Stimulated activated CD4-positive, alpha-beta T cell treated with anti-CD3 and anti-CD28 coated beads, TNF-alpha, amount 100 ng/mL, for 4 hours (primary cell): ENCODE measurements at regions not wholly inside any gene's neighbourhood (a gene's known extent, or its start where the extent isn't known, plus 50 kb on each side); places are given as distances from the start of the nearest gene placed in this dataset.

ENCODE experiments used
- DNase-seq, 3 experiments: peaks; one replicate each; pipeline ENCODE4 v3.0.0-alpha.2; 2020; ENCODE audit warnings: low read depth in 3 of 3

DNA sequence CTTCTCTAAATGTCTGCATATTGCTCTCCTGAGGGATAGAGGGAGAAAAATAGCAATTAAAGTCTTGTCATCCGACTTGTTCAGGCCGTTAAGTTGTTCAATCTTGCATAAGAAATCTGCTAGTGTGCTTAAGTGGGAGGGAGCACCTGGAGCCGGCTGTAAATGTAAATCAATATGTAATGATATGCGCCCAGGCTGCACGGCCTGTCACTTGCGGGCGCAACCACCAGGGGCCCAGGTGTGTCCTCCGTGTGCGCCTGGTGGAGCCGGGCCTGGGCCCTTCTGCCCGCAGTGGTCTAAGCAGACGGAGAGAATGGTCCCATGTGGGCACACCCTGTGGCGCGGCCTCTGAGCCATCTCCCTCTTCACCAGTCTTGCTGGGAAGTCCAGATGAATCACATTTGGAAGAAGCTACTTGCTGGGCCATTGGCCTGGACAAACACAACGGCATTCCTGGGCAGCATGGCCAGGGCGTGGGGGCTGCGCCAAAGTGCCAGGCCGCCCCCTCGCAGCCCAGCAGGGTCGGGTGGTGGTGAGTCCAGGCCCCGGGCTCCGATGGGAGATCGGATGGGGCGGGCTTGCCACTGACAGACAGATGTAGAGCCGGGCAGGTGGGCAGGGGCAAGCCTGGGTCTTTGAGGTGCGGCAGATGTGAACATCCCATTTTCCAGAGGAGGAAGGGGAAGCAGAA, 193.3 kb upstream of the C14orf180 start:
- DNase-seq = no peak

DNA sequence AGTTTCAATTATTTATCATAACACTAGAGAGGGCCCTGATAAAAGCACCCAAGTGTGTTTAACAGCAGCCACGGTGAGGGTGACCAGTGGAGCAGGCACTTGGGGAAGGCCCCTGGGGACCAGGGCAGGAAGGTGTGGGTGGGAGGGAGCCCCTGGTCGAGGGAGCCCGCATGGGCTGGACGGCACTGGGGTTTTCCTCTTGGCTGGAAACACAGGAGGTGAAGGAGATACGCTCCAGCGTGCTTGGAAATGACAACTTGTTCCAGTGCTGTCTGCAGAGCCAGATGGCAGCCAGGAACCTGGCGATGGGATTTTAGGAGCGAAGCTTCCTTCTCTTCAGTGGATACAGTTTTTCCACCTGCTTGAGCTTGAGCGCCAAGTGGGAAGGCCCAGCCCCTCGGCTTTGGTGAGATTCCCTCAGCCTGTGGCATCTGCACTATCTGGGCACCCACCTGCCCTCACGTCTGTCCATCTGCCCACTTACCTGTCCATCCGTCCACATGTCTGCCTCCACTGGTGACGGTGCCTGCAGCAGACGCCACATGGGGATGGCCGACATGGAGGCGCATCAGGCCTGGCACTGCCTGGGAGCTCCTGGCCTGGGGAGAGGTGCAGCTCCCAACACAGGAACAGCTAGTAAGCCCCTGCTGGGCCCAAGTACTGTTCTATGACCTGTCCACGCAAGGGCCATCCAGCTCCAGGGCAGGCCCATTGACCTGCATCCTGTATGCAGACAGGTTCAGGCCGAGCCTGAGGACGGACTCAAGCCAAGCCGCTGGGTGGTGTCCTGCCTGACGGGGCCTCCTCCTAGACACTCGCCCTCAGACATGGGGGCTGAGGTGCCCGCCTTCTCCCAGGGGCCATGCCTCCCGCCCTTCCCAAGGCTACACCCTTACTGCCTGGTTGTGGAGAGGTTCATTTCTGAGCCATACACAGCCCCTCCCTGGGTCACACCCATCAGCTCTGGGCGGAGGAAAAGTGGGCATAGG, 192.2 kb upstream of the C14orf180 start:
- no peak for DNase-seq

DNA sequence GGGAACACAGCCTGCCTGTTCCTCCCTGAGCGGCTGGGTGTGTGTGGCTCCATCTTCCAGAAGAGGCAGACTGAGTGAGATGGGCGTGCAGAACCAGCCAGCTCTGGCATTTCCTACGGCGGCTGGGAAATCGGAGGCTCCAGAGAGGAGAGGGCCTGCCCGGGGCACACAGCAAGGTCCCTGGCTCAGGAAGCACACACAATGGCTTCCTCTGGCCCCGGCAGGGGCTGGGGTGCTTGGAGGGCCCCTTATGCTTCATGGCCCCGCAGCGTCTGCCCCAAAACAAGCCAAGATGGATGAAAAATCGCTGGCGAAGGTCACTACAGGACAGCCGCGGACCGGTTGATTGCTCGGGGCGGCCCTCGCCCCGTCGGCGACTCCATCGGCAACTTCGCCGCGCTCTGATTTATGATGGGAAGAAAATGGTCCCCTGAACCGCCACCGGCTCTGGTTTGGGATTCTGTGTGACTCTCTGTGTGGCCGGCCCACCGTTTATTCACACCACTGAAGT, 191.5 kb upstream of the C14orf180 start:
- no peak for DNase-seq

DNA sequence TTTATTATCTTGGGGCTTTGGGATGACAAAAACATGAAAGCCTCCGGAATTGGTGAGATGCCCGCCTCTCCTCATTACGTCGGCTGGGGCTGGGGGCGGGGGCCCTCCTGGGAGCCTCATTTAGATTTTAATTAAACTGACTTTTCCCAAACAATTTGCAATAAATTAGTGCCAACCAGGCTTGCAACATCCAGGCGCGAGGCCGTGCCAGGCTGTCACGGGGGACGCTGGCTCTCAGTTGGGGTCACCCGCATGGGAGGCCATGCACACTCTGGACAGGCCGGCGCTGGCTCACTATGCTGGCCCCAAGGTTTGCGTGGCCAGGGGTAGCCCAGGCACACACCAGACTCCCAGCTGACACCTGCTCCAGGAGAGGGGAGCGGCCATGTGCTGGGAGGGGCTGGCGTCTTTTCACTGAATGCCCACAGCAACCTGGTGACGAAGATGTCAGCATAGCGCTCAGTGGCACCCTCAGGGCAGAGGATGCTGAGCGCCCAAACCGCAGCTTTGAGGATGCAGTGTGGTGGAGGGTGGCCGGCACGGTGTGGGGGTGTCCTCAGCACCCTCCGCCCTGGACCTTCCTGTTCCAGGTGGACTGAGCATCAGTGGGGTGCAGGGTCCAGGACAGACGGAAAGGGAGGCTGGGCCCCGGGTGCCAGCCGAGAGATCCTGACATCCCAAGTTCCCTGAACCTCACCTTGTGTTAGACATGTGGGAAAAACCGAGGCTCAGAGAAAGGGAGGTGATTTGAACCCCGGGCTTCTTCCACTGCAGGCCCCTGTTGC, 190.8 kb upstream of the C14orf180 start:
- no peak for DNase-seq

DNA sequence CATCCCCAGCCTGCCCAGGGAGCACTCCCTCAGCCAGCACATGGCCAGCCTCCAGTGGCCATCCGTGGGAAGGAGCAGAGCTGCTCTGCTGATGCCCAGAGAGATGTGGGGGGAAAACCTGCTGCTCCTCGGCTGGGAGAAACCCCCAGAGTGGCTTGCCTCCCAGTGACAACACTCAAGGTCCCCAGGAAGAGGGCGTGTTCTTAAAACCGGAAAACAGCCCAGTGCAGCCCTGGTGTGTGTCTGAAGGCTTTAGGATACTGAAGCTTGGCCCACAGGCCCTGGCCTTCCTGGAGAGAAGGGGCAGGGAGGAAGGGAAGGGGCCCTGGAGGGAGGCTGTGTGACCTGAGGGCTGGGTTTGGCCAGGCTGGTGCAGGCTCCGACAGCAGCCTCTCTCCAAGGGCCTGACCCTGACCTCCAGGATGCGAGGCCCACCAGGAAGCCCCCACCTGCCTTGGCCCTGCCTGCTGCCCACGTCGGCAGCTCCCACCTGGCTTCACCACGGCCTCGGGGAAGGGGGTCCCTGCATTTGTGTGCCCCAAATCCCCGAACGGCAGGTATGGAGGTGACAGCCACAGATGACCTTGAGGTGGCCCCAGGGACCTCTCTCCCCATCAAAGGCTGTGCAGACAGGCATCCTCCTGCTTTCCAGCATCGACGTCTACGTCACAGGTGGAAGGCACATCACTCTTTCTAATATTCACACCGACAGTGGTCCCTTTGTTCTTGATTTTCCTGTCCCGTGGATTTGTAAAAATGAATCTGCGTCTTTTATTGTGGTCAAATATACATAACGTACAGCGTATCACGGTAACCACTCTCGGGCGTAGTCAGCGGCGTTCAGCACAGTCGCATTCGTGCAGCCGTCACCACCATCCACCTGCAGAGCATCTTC, 190.0 kb upstream of the C14orf180 start:
- DNase-seq = no peak

DNA sequence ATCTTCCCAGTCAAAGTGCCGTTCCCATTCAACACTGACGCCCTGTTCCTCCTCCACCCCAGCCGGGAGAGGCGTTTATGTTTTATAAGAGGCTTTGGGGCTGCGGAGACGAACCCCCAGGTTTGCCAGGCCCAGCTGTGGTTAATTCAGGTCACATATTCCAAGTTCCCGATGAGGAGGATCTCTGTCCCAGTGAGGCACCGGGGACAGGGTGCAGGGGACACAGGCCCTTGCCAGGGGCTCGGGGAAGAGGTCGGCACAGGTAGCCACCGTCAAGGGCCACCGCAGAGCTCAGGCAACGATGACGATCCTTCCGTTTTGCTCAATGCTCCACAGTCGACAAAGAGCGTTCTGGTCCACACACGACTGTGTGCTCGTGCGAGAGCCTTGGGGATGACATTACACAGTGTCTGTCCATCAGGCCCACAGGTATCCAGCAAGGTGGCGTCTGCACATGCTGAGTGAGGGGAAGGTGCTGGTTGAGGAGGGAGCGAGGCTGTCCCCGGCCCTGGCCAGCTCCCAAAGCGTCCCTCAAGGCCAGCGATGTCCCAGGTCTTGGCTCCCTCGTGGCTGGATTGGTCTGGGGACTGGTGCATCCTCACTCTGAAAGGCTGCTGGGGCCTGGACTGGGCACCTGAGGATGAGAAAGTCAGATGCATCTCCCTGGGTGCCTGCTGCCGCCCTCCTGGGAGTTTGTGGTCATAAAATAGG, 189.2 kb upstream of the C14orf180 start:
- no peak for DNase-seq

GRCh38 chr14:104390941-104391901, 188.3 kb upstream of the C14orf180 start:
- DNase-seq = no peak

GRCh38 chr14:104392001-104392395, 187.6 kb upstream of the C14orf180 start:
- no peak for DNase-seq

- no peak for DNase-seq
Measured at GRCh38 chr14:104392396-104393198, 187.0 kb upstream of the C14orf180 start.

DNA sequence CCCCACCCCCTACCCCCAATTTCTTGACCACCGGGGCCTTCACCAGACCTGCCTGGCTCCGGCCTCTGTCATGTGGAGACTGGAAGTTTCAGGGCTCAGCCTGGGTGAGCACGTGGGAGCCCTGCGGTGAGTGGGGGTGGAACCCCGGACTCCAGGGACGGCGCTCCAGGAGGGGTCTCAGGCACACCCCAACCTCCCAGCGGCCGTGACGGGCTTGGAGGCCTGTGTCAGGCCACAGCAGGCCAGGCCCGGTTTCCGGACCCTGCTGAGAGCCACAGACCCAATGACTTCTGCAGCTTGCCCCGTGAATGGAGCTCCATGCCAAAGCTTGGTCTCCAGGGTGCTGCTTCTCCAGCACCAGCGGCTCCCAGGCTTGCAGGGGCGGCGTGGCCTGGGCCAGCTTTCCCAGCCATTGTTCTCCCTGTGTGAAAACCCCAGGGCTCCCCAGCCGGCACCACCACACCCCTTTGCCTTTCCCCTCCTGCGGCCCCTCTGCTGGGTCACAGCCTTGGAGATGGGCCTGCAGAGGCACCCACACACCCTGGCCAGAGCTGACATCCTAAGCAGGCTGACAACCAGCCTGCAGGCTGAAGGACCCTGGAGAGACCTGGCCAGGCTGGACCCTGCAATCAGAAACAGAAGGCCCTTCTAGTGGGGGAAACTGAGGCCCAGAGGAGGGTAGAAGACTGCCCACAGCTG, 186.2 kb upstream of the C14orf180 start:
- no peak for DNase-seq

GRCh38 chr14:104393898-104394381, 185.6 kb upstream of the C14orf180 start:
- peak in 1 of 3 experiments; percentile 37 for DNase-seq

DNA sequence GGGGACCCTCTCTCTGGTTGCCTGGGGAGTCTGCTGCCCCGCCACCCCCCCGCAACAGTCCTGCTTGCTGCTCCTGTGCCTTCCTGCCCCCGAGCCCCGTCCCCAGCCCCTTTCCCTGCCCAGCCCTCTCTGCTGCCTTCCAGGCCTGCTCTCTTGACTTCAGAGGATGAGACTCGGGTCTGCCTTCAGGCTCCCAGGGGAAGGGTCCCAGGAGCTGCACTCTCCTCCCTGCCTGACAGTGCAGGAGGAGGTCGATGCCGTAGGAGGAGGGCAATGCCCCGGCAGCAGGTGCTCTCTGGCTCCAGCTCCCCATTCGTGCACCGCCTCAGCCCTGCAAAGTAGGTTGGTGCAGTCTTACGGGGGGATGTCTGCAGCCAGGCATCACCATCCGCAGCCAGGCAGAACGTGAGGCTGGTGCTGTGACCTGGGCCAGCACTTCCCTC, 185.1 kb upstream of the C14orf180 start:
- DNase-seq = no peak

GRCh38 chr14:104395276-104395675, 184.3 kb upstream of the C14orf180 start:
- DNase-seq = no peak

DNA sequence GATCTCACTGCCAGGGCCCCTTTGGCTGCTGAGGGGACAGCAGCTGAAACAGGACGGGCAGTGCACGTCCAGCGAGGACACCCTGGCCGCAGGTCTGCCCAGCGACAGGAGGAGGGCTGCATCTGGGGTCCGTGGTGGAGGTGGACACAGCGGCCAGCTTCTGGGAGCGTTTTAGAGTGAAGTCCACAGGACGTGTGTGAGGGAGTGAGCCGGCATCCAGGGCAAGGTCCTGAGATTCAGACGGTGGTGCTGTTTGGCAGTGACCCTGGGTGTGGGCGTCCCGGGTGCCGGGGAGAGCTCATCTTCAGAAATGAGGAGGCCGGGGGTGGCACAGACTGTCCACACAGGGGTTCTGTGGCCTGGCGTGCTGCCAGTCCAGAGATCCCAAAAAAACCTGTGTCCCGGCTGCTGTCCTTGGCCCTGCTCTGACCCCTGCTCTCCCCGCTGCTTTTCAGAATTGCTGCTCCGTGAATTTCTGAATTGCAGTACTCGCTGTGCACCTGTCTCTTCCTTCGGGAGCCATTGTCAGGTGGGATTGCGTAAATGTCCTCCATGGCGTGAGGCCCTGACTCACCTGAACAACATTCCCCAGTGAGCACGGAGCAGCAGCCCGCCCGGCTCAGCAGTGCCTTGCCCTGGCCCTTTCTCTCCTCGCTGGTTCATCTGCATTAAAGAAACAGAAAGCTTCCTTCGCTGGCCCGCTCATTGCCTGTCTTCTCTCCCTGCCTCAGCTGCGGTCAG, 183.5 kb upstream of the C14orf180 start:
- DNase-seq = no peak

DNA sequence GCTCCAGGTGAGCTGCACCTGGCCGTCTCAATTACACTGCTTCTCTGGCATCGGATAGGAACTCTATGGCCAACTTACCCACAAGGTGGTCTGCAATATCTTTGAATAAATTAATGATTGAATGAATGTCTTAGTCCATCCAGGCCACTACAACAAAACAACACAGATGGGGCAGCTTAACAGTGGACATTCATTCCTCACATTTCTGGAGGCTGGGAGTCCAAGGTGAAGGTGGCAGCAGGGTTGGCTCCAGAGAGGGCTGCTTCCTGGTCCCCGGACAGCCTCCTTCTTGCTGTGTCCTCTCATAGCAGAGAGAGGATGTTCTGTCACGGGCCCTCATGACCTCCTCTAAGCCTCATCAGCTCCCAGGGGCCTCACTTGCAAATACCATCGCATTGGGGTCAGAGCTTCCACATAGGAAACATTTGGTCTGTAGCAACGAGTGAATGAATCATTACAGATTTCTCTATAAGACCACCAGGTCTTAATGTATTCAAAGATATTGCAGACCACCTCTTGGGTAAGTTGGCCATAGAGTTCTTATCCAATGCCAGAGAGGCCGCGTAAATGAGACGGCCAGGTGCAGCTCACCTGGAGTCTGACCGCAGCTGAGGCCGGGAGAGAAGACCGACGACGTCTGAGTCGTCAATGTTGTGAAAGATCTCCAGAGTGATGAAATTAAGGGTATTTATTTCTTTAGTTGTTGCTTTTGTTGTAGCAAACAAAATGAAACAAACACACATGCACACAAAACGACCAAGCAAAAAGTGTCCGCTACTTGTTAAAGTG, 182.7 kb upstream of the C14orf180 start:
- DNase-seq = no peak

GRCh38 chr14:104397956-104398355, 181.6 kb upstream of the C14orf180 start:
- no peak for DNase-seq
